SK-N-MC (cell line): ENCODE measurements at regions not wholly inside any gene's neighbourhood (a gene's known extent, or its start where the extent isn't known, plus 50 kb on each side); places are given as distances from the start of the nearest gene placed in this dataset.
"Not testable (repeated sequence)": the region's sequence is repeated elsewhere in the genome, so short reads cannot be mapped to it uniquely, and the experiment has no call there.

Experiments
- DNase-seq: peaks from one replicate; pipeline ENCODE4 v3.0.0-alpha.2; 2011; ENCODE audit warnings: low read depth, low spot score
- H3K27ac ChIP-seq: fragments of 200-600 bp; sonication (generic); 2 replicates; pipeline ENCODE4 v1.5.1; 2016; ENCODE audit warnings: mixed run types
- H3K36me3 ChIP-seq: fragments of 200-600 bp; sonication (generic); 2 replicates; pipeline ENCODE4 v1.6.1; 2017; ENCODE audit warnings: antibody characterized with exemption, low read length, mixed read lengths; ENCODE audit not compliant: insufficient read depth
- H3K4me3 ChIP-seq: fragments of 200-600 bp; sonication (generic); 2 replicates; pipeline ENCODE4 v1.5.1; 2016
- H3K9ac ChIP-seq: fragments of 200-600 bp; sonication (generic); 2 replicates; pipeline ENCODE4 v1.8.0; 2017; ENCODE audit warnings: mixed run types, mixed read lengths; ENCODE audit not compliant: insufficient read length
- H3K9me3 ChIP-seq: fragments of 200-600 bp; sonication (generic); 2 replicates; pipeline ENCODE4 v1.6.1; 2017; ENCODE audit warnings: low read depth, mild to moderate bottlenecking, antibody characterized with exemption, low read length, moderate library complexity, mixed read lengths
- EZH2 ChIP-seq: fragments of 200-600 bp; sonication (generic); IDR thresholded peaks from one replicate; pipeline ENCODE4 v1.6.1; 2017; ENCODE audit warnings: antibody characterized with exemption
- FOXP2 ChIP-seq: optimal IDR thresholded peaks from 2 replicates; pipeline ENCODE3; 2011; ENCODE audit warnings: mild to moderate bottlenecking, moderate library complexity; ENCODE audit not compliant: insufficient read depth; ENCODE audit errors: extremely low read length, control extremely low read depth
- POLR2AphosphoS5 ChIP-seq: IDR thresholded peaks from 2 replicates; pipeline ENCODE4 v1.6.1; 2012; ENCODE audit warnings: mild to moderate bottlenecking, low read depth, low read length, borderline replicate concordance

DNA sequence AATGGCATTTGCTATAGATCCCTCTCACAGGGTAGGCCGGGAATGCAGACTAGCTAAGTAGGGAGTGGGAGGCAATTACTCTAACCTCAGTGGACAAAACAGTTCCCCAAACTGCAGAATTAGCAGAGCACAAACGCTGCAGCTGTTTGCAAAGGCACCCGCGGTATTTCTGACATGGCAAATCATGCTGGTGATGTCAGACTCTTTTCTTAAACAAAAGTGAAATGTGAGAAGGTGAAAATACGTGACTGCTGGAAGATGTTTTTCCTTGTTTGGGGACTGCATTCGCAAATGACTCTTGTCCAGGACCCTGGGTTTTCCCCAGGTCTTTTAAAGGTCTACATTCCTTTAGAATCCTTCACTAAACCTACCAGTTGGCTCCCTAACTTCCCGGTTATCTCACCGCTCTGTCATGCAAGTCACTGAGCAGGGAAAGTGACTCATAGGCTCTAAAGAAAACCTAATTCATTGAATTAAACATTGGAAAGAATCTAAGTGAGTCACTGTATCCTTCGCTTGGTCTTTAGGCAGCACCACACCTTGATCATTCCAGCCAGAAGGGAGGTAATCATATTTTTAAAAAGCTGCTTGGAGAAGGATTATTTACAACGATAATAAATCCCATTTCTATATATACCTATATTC lies 91.5 kb upstream of the DNAH5 start:
- no peak overlapping the region for H3K9ac ChIP-seq
- no peaks in the 10 kb centered on the region for H3K9me3 ChIP-seq
- H3K36me3 ChIP-seq, result no peaks in the 10 kb centered on the region
- DNase-seq, result no peak
- no peak overlapping the region for H3K4me3 ChIP-seq
- TF ChIP-seq EZH2, result no peak
- no peak for TF ChIP-seq POLR2AphosphoS5
- no peak for TF ChIP-seq FOXP2
- H3K27ac ChIP-seq, result no peak overlapping the region

DNA sequence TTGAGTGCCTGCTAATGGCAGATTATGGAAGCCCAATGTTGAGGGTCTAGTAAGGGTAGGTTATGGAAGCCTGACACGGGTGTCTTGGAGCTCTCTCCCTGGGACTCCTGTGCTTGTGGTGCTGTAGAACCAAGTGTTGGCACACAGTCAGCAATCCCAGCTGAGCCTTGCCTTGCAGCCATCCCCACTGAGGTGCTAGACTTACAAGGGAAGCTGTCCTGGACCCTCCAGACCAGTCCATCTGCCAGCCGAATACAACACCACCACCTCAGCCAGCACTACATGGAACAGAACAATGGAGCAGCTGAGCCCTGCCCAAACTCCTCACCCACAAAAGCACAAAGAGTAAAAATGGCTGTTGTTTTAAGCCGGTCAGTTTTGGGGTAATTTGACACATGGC lies 90.5 kb upstream of the DNAH5 start:
- TF ChIP-seq POLR2AphosphoS5, result no peak
- TF ChIP-seq FOXP2, result no peak
- H3K36me3 ChIP-seq, result no peaks in the 10 kb centered on the region
- no peak overlapping the region for H3K27ac ChIP-seq
- no peaks in the 10 kb centered on the region for H3K9me3 ChIP-seq
- H3K9ac ChIP-seq, result no peak overlapping the region
- DNase-seq, result no peak
- no peak overlapping the region for H3K4me3 ChIP-seq

DNA sequence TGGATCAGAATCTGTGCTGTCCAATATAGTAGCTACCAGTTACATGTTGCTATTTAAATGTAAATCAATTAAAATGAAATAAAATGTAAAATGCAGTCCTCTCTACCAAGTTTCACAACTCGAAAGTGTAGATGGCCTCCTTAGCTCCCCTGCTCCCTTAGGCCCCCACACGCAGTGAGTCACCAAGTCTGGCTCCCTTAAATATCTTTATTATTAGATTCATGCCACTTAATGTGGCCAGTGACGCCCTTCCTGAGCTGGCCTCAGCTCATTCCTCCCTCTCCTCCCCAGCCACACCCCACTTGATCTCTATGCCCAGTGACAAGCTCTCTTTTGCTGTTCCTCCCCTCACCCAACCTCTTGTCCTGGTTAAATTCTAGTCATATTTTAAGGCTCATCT lies 88.4 kb upstream of the DNAH5 start:
- H3K4me3 ChIP-seq, result no peak overlapping the region
- no peak overlapping the region for H3K9ac ChIP-seq
- no peaks in the 10 kb centered on the region for H3K36me3 ChIP-seq
- no peak for DNase-seq
- H3K9me3 ChIP-seq, result no peaks in the 10 kb centered on the region
- no peak overlapping the region for H3K27ac ChIP-seq
- TF ChIP-seq FOXP2, result no peak
- TF ChIP-seq POLR2AphosphoS5, result no peak
- no peak for TF ChIP-seq EZH2

DNA sequence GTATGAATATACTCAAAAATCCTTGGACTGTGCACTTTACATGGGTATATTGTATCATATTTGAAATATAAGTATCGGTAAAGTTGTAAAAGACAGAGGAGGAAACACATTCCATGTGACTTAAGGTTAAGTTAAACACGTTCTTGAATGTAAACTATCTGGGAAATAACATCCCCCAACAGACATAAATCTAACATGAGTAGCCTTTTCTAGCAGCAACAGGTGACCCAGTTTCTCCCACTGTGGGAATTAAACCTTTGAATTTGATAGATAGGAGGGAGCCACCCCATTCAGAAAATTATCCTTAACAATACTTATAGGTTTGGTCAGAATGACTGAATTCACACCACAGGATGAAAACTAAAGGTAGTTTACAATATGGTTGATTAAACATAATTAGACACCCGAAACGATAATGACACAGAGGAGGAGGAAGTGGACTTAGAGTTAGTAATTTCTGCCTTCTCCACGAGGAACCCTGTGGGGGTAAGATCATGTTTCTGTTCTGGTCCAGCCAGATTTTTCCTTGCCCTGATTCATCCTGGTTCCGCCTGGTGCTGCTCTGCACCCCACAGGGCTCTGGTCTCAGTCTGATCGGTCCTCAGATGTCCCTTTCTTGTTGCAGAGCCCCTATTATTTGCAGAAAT lies 84.6 kb upstream of the DNAH5 start:
- Histone ChIP-seq H3K4me3 (no peak overlapping the region), H3K9me3 (no peaks in the 10 kb centered on the region), H3K27ac (no peak overlapping the region), H3K36me3 (no peaks in the 10 kb centered on the region), H3K9ac (no peak overlapping the region)
- TF ChIP-seq FOXP2 (no peak), POLR2AphosphoS5 (no peak), EZH2 (no peak)
- DNase-seq, result no peak

DNA sequence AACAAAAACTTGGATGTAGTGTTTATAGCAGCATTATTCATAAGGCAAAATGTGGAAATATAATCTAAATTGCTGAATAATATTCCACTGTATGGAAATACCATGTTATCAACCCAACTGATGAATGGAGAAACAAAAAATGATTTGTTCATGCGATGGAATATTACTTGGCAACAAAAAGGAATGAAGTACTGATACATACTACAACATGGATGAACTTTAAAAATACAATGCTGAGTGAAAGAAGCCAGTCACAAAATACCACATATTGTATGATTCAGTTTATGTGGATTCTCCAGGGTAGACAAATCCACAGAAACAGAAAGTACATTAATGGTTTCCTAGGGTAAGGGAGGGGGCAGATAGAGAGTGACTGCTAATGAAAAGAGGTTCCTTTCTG lies 83.7 kb upstream of the DNAH5 start:
- Histone ChIP-seq H3K9me3 (no peaks in the 10 kb centered on the region), H3K4me3 (no peak overlapping the region), H3K36me3 (no peaks in the 10 kb centered on the region), H3K9ac (no peak overlapping the region), H3K27ac (no peak overlapping the region)
- DNase-seq, result no peak
- TF ChIP-seq POLR2AphosphoS5 (no peak), EZH2 (no peak), FOXP2 (no peak)

DNA sequence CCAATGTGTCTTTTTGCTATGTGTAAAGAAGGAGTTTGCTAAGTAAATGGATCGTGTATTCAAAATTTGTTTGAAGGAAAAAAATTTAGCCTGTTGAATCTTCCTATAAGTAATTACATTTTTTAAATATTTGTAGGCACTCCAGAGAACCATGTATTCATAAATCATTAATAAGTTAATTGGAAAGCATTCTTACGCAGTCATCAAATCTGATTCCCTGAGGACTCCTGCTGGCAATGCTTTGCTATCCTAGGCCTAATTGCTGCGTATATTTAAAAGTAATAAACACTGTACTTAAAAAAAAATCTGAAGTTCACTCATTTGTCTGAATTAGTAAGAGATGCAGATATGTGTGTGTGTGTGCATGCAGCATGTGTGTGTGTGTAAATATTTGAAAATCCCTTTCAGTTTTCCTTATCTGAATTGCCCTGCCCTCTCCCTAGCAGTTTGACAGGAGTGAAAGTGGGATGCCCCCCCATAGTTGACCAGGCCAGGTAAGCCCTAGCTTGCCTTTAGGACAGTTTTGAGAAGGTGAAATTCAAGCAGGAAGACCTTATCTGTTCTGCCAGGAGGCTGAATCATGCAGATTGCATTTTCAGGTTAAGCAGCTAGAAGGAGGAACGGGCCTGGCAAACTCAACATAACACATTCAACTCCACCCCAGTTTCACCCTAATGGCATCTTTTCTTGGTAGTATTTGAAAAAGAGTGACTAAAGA lies 81.2 kb upstream of the DNAH5 start:
- Histone ChIP-seq H3K9me3 (no peaks in the 10 kb centered on the region), H3K4me3 (no peak overlapping the region), H3K36me3 (no peaks in the 10 kb centered on the region), H3K9ac (no peak overlapping the region), H3K27ac (no peak overlapping the region)
- TF ChIP-seq EZH2, result no peak
- TF ChIP-seq POLR2AphosphoS5, result no peak
- no peak for TF ChIP-seq FOXP2
- peak; percentile 10 for DNase-seq

DNA sequence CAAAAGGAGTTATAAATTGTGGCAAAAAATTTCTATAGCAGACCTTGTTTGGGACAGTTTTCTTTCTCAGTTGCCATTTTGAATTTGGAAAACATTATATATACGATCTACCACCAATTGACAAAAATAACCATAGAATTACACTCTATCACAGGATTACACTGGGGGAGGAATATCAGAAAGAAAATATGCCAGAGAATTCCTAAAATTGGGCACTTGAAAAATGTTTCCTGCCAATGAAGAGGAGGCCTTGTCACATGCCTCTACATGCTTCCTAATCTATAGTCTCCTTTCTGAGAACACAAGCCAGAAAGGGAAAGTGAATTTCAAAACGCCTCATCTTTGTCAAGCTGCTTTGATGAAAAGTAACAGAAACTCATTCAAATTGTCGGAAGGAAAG lies 78.5 kb upstream of the DNAH5 start:
- no peak for TF ChIP-seq EZH2
- TF ChIP-seq FOXP2, result no peak
- TF ChIP-seq POLR2AphosphoS5, result no peak
- Histone ChIP-seq H3K27ac (no peak overlapping the region), H3K36me3 (no peaks in the 10 kb centered on the region), H3K4me3 (no peak overlapping the region), H3K9me3 (no peaks in the 10 kb centered on the region), H3K9ac (no peak overlapping the region)
- DNase-seq, result no peak

DNA sequence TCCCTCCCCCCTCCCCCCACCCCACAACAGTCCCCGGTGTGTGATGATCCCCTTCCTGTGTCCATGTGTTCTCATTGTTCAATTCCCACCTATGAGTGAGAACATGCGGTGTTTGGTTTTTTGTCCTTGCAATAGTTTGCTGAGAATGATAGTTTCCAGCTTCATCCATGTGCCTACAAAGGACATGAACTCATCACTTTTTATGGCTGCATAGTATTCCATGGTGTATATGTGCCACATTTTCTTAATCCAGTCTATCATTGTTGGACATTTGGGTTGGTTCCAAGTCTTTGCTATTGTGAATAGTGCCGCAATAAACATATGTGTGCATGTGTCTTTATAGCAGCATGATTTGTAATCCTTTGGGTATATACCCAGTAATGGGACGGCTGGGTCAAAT lies 76.5 kb upstream of the DNAH5 start:
- not testable (repeated sequence) for H3K36me3 ChIP-seq, H3K27ac ChIP-seq, H3K9me3 ChIP-seq, DNase-seq, H3K4me3 ChIP-seq, H3K9ac ChIP-seq

DNA sequence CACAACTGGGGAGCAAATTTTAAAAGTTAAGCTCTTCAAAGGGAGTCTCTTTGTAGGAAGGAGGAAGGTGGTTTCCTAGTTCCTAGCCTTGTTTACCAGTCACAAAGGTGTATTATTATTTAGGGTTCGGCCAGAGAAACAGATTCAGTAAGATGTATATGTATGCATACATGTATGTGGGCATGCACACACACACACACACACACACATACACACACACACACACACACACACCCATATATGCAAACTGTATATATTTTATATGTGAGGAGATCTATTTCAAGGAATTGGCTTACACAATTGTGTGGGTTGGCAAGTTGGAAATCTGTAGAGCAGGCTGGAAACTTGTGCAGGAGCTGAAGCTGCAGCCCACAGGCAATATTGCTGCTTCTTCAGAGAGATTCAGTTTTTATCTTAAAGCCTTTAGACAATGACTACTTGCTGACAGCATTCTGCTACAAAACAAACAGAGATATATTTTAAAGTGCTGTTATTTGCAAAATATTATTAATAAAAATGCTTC lies 75.3 kb upstream of the DNAH5 start:
- H3K9ac ChIP-seq, result no peak overlapping the region

More for the DNA sequence above, 75.3 kb upstream of the DNAH5 start:
- no peak overlapping the region for H3K27ac ChIP-seq
- no peaks in the 10 kb centered on the region for H3K36me3 ChIP-seq
- no peak overlapping the region for H3K4me3 ChIP-seq
- TF ChIP-seq EZH2, result no peak
- H3K9me3 ChIP-seq, result no peaks in the 10 kb centered on the region
- DNase-seq, result no peak
